Brain microvascular endothelial cell (primary cell): ENCODE measurements at regions not wholly inside any gene's neighbourhood (a gene's known extent, or its start where the extent isn't known, plus 50 kb on each side); places are given as distances from the start of the nearest gene placed in this dataset.

Experiments used
- DNase-seq: peaks from one replicate; pipeline ENCODE4 v3.0.0-alpha.2; 2020
- H3K27ac ChIP-seq: fragments of 250-450 bp; sonication (Bioruptor Pico); 2 replicates; pipeline ENCODE4 v1.5.1; 2020; ENCODE audit warnings: mild to moderate bottlenecking, moderate library complexity
- H3K27me3 ChIP-seq: fragments of 250-450 bp; sonication (Bioruptor Pico); replicated peaks from 2 replicates; pipeline ENCODE4 v1.5.1; 2020; ENCODE audit warnings: mild to moderate bottlenecking
- H3K36me3 ChIP-seq: fragments of 250-450 bp; sonication (Bioruptor Pico); replicated peaks from 2 replicates; pipeline ENCODE4 v1.5.1; 2020; ENCODE audit warnings: mild to moderate bottlenecking
- H3K4me3 ChIP-seq: 2 replicates; pipeline ENCODE4 v1.5.1; 2011; ENCODE audit warnings: low read depth, mild to moderate bottlenecking, control low read depth, low read length, moderate library complexity
- in situ Hi-C: cut with HindIII; loops from 2 replicates; pipeline ENCODE4 v1.10.0; 2017; ENCODE audit warnings: low sequenced_read_pairs, low pct_ligation_motif_present
- TF ChIP-seq, protein P1 (sequence below): IDR thresholded peaks from 2 replicates; pipeline ENCODE4 v1.5.1; 2011; ENCODE audit warnings: low read depth, mild to moderate bottlenecking, moderate library complexity, low read length, control low read depth, inconsistent platforms; ENCODE audit errors: missing control alignments

DNA sequence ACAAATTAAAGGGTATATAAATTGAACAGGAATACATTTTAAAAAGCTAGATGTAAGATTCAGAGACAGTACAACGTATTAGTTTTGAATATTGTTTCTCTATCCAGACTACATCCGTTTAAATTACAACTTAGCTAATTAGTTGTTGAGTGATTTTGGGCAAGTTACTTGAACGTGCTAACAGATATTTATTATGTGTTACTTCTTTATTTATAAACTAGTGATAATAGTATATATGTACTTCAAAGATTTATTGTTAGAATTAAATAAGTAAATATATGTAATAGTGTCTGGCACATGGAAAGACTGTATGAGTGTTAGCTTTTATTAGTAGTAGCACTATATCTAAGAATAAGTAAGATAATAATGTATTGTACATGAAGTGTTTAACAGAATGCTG is 92.0 kb upstream of the GBE1 start:
- Histone ChIP-seq H3K36me3 (no peaks in the 10 kb centered on the region), H3K4me3 (no peak overlapping the region), H3K27me3 (no peaks in the 10 kb centered on the region), H3K27ac (no peak overlapping the region)
- in situ Hi-C loops = no loop called here
- TF ChIP-seq, protein P1, sequence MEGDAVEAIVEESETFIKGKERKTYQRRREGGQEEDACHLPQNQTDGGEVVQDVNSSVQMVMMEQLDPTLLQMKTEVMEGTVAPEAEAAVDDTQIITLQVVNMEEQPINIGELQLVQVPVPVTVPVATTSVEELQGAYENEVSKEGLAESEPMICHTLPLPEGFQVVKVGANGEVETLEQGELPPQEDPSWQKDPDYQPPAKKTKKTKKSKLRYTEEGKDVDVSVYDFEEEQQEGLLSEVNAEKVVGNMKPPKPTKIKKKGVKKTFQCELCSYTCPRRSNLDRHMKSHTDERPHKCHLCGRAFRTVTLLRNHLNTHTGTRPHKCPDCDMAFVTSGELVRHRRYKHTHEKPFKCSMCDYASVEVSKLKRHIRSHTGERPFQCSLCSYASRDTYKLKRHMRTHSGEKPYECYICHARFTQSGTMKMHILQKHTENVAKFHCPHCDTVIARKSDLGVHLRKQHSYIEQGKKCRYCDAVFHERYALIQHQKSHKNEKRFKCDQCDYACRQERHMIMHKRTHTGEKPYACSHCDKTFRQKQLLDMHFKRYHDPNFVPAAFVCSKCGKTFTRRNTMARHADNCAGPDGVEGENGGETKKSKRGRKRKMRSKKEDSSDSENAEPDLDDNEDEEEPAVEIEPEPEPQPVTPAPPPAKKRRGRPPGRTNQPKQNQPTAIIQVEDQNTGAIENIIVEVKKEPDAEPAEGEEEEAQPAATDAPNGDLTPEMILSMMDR = no peak
- DNase-seq = no peak

DNA sequence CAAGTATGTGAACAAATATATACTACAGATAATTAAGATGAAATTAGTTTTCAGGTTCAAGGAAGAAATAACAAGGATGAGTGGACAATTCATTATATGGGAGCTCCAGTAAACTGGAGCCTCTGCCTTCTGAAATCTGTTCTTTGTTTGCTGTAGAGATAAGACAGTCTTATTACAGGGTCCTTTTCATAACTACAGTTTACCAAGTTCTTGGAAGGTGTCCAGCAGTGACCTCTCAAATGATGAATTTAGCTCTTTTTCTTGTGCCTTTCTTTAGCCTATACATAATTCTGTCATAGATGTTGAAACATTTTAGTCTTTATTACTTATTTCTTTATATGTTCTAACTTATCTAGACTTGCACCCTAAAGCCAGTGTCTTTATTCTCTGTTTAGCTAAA is 89.7 kb upstream of the GBE1 start:
- TF ChIP-seq, protein P1 = no peak
- H3K36me3 ChIP-seq = no peaks in the 10 kb centered on the region
- H3K27me3 ChIP-seq = no peaks in the 10 kb centered on the region
- in situ Hi-C loops = no loop called here
- no peak overlapping the region for H3K4me3 ChIP-seq
- H3K27ac ChIP-seq = no peak overlapping the region
- DNase-seq = no peak

DNA sequence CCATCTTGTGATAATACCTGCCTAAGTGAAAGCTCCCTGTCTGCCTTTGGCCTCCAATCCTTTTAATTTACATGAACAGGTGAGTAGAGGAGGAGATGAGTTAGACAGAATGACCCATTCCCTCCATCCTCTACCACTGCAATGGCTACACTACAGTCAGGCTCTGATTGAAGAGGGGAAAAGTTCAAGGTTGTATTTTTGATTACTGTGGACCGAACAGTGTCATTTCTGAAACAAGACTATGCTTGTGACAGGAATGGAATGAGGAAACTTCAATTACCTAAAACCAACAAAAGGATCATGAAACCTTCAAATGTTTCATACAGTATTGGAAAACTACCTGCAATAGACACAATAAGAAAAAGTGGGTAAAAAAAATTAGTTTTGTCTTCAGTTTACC is 85.5 kb upstream of the GBE1 start:
- H3K4me3 ChIP-seq = no peak overlapping the region
- no peak overlapping the region for H3K27ac ChIP-seq
- H3K36me3 ChIP-seq = no peaks in the 10 kb centered on the region
- H3K27me3 ChIP-seq = no peaks in the 10 kb centered on the region
- in situ Hi-C loops = no loop called here
- TF ChIP-seq, protein P1 = no peak
- no peak for DNase-seq

DNA sequence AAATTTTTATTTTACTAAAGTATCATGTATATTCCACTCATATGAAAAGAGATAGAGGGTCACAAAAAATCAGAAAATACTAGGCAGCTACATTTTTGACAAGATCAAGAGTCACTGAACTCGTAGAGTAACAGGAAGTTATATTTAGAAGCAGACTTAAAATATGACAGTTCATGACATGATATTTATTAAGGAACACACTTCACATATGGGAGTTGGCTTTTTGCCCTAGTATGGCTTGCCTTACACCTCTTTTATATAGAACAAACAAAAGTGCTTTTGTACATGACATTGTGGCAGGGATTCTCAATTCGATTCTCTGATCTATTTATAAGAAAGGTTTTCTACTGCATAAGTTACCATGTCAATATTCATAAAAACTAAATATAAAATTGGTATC is 80.1 kb upstream of the GBE1 start:
- no peaks in the 10 kb centered on the region for H3K27me3 ChIP-seq
- no peak for DNase-seq
- H3K27ac ChIP-seq = no peak overlapping the region
- TF ChIP-seq, protein P1 = no peak
- H3K4me3 ChIP-seq = no peak overlapping the region
- in situ Hi-C loops = no loop called here
- no peaks in the 10 kb centered on the region for H3K36me3 ChIP-seq

DNA sequence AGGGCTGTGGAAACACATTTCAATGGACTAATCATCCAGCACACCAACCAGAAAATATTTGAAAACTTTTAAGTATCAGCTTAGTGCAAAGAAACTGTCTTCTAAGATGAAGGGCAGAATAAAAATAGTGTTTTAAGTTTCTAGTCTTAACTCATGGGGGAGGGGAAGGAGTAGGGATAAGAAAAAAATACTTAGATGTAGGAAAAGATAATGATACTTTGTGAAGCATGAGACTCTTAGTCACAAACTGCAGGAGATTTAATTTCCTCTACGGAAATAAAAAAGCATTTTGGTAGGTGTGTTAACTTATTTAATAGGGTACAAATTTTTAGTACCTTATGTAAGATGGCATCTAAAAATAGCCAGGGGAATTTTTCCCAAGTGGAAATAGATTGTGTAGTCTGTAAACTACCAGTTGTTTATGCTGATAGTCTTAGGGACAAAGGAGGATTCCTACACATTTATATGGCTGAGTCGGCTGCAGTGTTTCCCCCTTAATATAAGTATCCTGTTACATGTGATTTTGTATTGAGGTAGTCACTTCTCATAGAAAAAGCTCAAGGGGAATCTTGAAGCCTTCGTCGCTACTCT is 78.2 kb upstream of the GBE1 start:
- no peak overlapping the region for H3K4me3 ChIP-seq
- in situ Hi-C loops = no loop called here
- TF ChIP-seq, protein P1 = no peak
- H3K27me3 ChIP-seq = no peaks in the 10 kb centered on the region
- no peak overlapping the region for H3K27ac ChIP-seq
- no peaks in the 10 kb centered on the region for H3K36me3 ChIP-seq
- no peak for DNase-seq

DNA sequence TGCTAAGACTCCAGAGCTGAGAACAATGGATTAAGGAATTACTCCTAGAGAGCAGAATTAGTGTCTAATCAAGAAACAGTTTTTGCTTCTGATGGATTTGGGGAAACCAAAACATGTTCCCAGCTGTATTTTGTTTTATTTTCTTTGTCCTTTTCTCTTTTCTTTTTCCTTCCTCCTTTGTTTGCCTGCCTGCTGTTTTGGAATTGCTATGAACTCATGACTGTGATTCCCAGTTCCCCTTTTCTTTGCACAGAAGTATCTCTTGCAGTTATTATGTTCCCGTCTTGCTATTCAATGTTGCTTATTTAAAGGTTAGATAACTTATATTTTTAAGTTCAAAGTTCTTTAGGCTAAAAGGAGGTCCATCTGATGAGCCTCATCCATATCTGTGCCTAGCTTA is 77.0 kb upstream of the GBE1 start:
- H3K27ac ChIP-seq = no peak overlapping the region
- no peaks in the 10 kb centered on the region for H3K36me3 ChIP-seq
- H3K4me3 ChIP-seq = no peak overlapping the region
- DNase-seq = no peak
- in situ Hi-C loops = no loop called here
- no peaks in the 10 kb centered on the region for H3K27me3 ChIP-seq
- TF ChIP-seq, protein P1 = no peak
